Suprapubic skin (tissue), 4 donors: ENCODE measurements at regions not wholly inside any gene's neighbourhood (a gene's known extent, or its start where the extent isn't known, plus 50 kb on each side); places are given as distances from the start of the nearest gene placed in this dataset.
"Not testable (repeated sequence)": the region's sequence is repeated elsewhere in the genome, so short reads cannot be mapped to it uniquely, and the experiment has no call there.

Experiments used
- DNase-seq, 2 donors: peaks; one replicate each; pipeline ENCODE4 v3.0.0-alpha.2; 2019; ENCODE audit warnings: low spot score in 2 of 2
- H3K27ac ChIP-seq: fragments of 200-600 bp; sonication (generic); one replicate; pipeline ENCODE4 v1.5.1; 2019
- H3K27me3 ChIP-seq: fragments of 200-600 bp; sonication (generic); one replicate; pipeline ENCODE4 v1.5.1; 2019
- H3K36me3 ChIP-seq: fragments of 200-600 bp; sonication (generic); one replicate; pipeline ENCODE4 v1.5.1; 2019
- H3K4me1 ChIP-seq: fragments of 200-600 bp; sonication (generic); one replicate; pipeline ENCODE4 v1.5.1; 2019
- H3K4me3 ChIP-seq: fragments of 200-600 bp; sonication (generic); one replicate; pipeline ENCODE4 v1.5.1; 2019; ENCODE audit warnings: mild to moderate bottlenecking
- H3K9me3 ChIP-seq: fragments of 200-600 bp; sonication (generic); one replicate; pipeline ENCODE4 v1.5.1; 2019
- CTCF ChIP-seq, 2 donors: fragments of 200-600 bp in 1 of 2; fragments of 450-650 bp in 1 of 2; sonication (generic) in 1 of 2; IDR thresholded peaks; one replicate each; pipeline ENCODE4 v1.5.1; 2016 to 2019; ENCODE audit warnings: antibody characterized with exemption in 2 of 2, mild to moderate bottlenecking in 1 of 2, moderate library complexity in 1 of 2
- EP300 ChIP-seq: sonication (generic); formaldehyde crosslinking; IDR thresholded peaks from one replicate; pipeline ENCODE4 v1.6.1; 2017; ENCODE audit warnings: antibody characterized with exemption
- POLR2A ChIP-seq, 2 donors: fragments of 450-650 bp; IDR thresholded peaks; one replicate each; pipeline ENCODE4 v1.6.1; 2017; ENCODE audit warnings: antibody characterized with exemption in 2 of 2, mild to moderate bottlenecking in 2 of 2, moderate library complexity in 2 of 2
- POLR2AphosphoS5 ChIP-seq, 3 donors: sonication (generic); formaldehyde crosslinking; IDR thresholded peaks; one replicate each; pipeline ENCODE4 v1.6.1; 2017; ENCODE audit warnings: antibody characterized with exemption in 3 of 3
- WGBS: methylation state at CpG from one replicate; pipeline ENCODE4 v1.1.5; 2018; 5-methylcytosine and 5-hydroxymethylcytosine counted together

- Histone ChIP-seq H3K4me1 (no peaks in the 10 kb centered on the region), H3K27me3 (peaks cover 65% of the 10 kb centered on the region), H3K9me3 (no peaks in the 10 kb centered on the region), H3K27ac (no peak overlapping the region), H3K36me3 (no peaks in the 10 kb centered on the region), H3K4me3 (no peak overlapping the region)
- WGBS: 76% methylated on average over 14 of the region's 14 CpGs
- DNase-seq: no peak
- no peak for TF ChIP-seq POLR2A (IDR thresholded peaks at IDR 0.05)
- no peak for TF ChIP-seq EP300
- no peak for TF ChIP-seq POLR2AphosphoS5 (IDR thresholded peaks at IDR 0.05)
- TF ChIP-seq CTCF (IDR thresholded peaks at IDR 0.05): no peak
Measured at GRCh38 chr17:74130276-74130675, 73.2 kb upstream of the RPL38 start.

GRCh38 chr17:74130841-74131240, 72.6 kb upstream of the RPL38 start:
- 78% methylated on average over 8 of the region's 8 CpGs for WGBS
- H3K27me3 ChIP-seq: peaks cover 67% of the 10 kb centered on the region

GRCh38 chr17:74132354-74132753, 71.1 kb upstream of the RPL38 start:
- peaks cover 67% of the 10 kb centered on the region for H3K27me3 ChIP-seq
- no peaks in the 10 kb centered on the region for H3K9me3 ChIP-seq
- H3K4me1 ChIP-seq: no peaks in the 10 kb centered on the region
- no peak overlapping the region for H3K4me3 ChIP-seq
- H3K27ac ChIP-seq: no peak overlapping the region
- 68% methylated on average over 6 of the region's 6 CpGs for WGBS
- no peak for DNase-seq
- TF ChIP-seq EP300 (no peak), POLR2A (IDR thresholded peaks at IDR 0.05) (no peak), CTCF (IDR thresholded peaks at IDR 0.05) (no peak)
- no peaks in the 10 kb centered on the region for H3K36me3 ChIP-seq

More at GRCh38 chr17:74130841-74131240, 72.6 kb upstream of the RPL38 start:
- no peak for TF ChIP-seq EP300
- TF ChIP-seq POLR2AphosphoS5 (IDR thresholded peaks at IDR 0.05): no peak
- no peak for TF ChIP-seq CTCF (IDR thresholded peaks at IDR 0.05)
- no peak for TF ChIP-seq POLR2A (IDR thresholded peaks at IDR 0.05)
- H3K27ac ChIP-seq: no peak overlapping the region
- DNase-seq: no peak
- H3K36me3 ChIP-seq: no peaks in the 10 kb centered on the region
- no peaks in the 10 kb centered on the region for H3K9me3 ChIP-seq
- no peaks in the 10 kb centered on the region for H3K4me1 ChIP-seq
- H3K4me3 ChIP-seq: no peak overlapping the region

DNA sequence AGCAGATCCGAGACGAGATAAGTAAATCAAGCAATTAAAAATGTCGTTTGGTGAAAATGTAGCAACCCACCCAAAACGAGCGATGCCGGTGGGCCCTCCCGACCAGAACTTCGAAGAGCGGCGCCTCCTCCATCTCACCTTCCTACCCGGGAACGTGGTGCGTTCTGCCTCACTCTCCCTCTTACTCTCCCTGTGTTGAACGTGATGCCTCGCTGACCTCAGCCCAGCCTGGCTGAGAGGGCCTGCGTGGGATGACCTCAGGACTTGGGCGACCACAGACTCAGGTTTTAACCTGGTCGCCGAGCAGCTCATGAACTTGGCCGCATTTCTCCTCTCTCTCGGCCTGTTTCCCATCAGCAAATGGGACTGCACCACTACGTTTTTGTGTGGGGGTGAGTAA, 69.7 kb upstream of the RPL38 start:
- DNase-seq: peak in 1 of 2 donors; percentile 21
- Histone ChIP-seq H3K4me3 (no peak overlapping the region), H3K27me3 (peaks cover 68% of the 10 kb centered on the region), H3K4me1 (no peaks in the 10 kb centered on the region), H3K36me3 (no peaks in the 10 kb centered on the region), H3K27ac (no peak overlapping the region), H3K9me3 (no peaks in the 10 kb centered on the region)
- TF ChIP-seq POLR2AphosphoS5 (IDR thresholded peaks at IDR 0.05) (no peak), CTCF (IDR thresholded peaks at IDR 0.05) (no peak), POLR2A (IDR thresholded peaks at IDR 0.05) (no peak), EP300 (no peak)
- 81% methylated on average over 21 of the region's 22 CpGs for WGBS

DNA sequence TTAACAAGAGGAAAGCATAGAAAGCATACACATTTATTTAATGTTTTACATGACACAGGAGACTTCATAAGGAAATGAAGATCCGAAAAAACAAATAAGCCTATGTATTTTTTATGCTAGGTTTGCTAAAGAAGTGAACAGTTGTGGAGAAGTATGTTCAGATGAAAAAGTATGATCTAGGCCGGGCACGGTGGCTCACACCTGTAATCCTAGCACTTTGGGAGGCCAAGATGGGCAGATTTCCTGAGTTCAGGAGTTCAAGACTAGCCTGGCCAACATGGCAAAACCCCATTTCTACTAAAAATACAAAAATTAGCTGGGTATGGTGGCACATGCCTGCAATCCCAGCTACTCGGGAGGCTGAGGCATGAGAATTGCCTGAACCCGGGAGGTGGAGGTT, 69.2 kb upstream of the RPL38 start:
- DNase-seq: peak in 1 of 2 donors; percentile 50
- 84% methylated on average over 5 of the region's 5 CpGs for WGBS
- not testable (repeated sequence) for H3K27ac ChIP-seq, H3K9me3 ChIP-seq, H3K4me1 ChIP-seq, H3K36me3 ChIP-seq, H3K4me3 ChIP-seq
- H3K27me3 ChIP-seq: peaks cover 63% of the 10 kb centered on the region

DNA sequence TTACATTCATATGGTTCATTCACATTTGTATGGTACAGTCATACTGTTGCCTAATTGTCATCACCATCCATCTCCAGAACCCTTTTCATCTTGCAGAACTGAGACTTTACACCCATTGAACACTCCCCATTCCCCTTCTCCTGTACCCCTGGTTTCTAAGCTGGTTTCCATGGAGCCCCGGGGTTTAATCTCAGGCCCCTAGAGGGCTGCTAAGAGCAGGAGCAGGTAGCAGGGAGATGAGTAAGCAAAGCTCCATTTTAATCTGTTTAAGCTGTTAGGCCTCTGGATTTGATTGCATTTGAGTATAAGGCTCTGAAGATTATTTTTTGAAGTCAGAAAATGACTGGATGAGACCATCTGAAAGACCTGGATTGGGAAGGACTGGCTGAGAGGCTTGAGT, 68.5 kb upstream of the RPL38 start:
- H3K36me3 ChIP-seq: no peaks in the 10 kb centered on the region
- no peaks in the 10 kb centered on the region for H3K9me3 ChIP-seq
- no peak overlapping the region for H3K4me3 ChIP-seq
- WGBS: 58% methylated on average over 1 of the region's 1 CpG
- no peaks in the 10 kb centered on the region for H3K4me1 ChIP-seq
- H3K27me3 ChIP-seq: peaks cover 56% of the 10 kb centered on the region
- DNase-seq: no peak
- no peak overlapping the region for H3K27ac ChIP-seq
- TF ChIP-seq EP300: no peak
- no peak for TF ChIP-seq POLR2AphosphoS5 (IDR thresholded peaks at IDR 0.05)
- no peak for TF ChIP-seq POLR2A (IDR thresholded peaks at IDR 0.05)
